K562 (cell line): ENCODE measurements at regions not wholly inside any gene's neighbourhood (a gene's known extent, or its start where the extent isn't known, plus 50 kb on each side); places are given as distances from the start of the nearest gene placed in this dataset.

Experiments used
- E2F3 ChIP-seq: fragments of 250-450 bp; sonication (Bioruptor Pico); IDR thresholded peaks from 2 replicates; pipeline ENCODE4 v1.4.0; 2020; ENCODE audit warnings: mild to moderate bottlenecking
- HMGN3 ChIP-seq: IDR thresholded peaks from 2 replicates; pipeline ENCODE4 v1.6.1; 2011; ENCODE audit warnings: borderline replicate concordance, low read depth, mild to moderate bottlenecking, mixed read lengths, low read length; ENCODE audit not compliant: insufficient read length; ENCODE audit errors: extremely low read depth
- POLR2G ChIP-seq: fragments of 200-400 bp; formaldehyde crosslinking; IDR thresholded peaks from 2 replicates; pipeline ENCODE4 v1.6.1; 2017; ENCODE audit warnings: low read depth, mild to moderate bottlenecking, antibody characterized with exemption, low read length, moderate library complexity
- PTTG1 ChIP-seq: fragments of 450-650 bp; IDR thresholded peaks from 2 replicates; pipeline ENCODE4 v1.6.1; 2016; ENCODE audit warnings: low read depth, mild to moderate bottlenecking, missing genetic modification characterization, missing compliant biosample characterization
- RUNX1 ChIP-seq: sonication (generic); IDR thresholded peaks from 2 replicates; pipeline ENCODE4 v1.6.1; 2016; ENCODE audit warnings: antibody characterized with exemption, low read depth
- ZFP36 ChIP-seq: fragments of 150-350 bp; IDR thresholded peaks from 2 replicates; pipeline ENCODE4 v1.6.1; 2018; ENCODE audit warnings: low read length, low read depth; ENCODE audit not compliant: partially characterized antibody
- ZSCAN32 ChIP-seq: fragments of 450-650 bp; formaldehyde crosslinking; IDR thresholded peaks from 2 replicates; pipeline ENCODE4 v1.4.0; 2020; ENCODE audit warnings: mild to moderate bottlenecking, moderate library complexity
- TF ChIP-seq, protein P1 (sequence below): sonication (generic); formaldehyde crosslinking; IDR thresholded peaks from 2 replicates; pipeline ENCODE4 v1.8.1; 2023; ENCODE audit warnings: mild to moderate bottlenecking, missing genetic modification reagents
- TF ChIP-seq, protein P2 (sequence below): sonication (generic); formaldehyde crosslinking; IDR thresholded peaks from 2 replicates; pipeline ENCODE4 v1.9.0; 2022; ENCODE audit warnings: mild to moderate bottlenecking, missing genetic modification reagents
- TF ChIP-seq, protein P3 (sequence below): fragments of 450-650 bp; formaldehyde crosslinking; conservative IDR thresholded peaks from 2 replicates; pipeline ENCODE4 v1.4.0; 2022; ENCODE audit warnings: mild to moderate bottlenecking, missing genetic modification characterization

DNA sequence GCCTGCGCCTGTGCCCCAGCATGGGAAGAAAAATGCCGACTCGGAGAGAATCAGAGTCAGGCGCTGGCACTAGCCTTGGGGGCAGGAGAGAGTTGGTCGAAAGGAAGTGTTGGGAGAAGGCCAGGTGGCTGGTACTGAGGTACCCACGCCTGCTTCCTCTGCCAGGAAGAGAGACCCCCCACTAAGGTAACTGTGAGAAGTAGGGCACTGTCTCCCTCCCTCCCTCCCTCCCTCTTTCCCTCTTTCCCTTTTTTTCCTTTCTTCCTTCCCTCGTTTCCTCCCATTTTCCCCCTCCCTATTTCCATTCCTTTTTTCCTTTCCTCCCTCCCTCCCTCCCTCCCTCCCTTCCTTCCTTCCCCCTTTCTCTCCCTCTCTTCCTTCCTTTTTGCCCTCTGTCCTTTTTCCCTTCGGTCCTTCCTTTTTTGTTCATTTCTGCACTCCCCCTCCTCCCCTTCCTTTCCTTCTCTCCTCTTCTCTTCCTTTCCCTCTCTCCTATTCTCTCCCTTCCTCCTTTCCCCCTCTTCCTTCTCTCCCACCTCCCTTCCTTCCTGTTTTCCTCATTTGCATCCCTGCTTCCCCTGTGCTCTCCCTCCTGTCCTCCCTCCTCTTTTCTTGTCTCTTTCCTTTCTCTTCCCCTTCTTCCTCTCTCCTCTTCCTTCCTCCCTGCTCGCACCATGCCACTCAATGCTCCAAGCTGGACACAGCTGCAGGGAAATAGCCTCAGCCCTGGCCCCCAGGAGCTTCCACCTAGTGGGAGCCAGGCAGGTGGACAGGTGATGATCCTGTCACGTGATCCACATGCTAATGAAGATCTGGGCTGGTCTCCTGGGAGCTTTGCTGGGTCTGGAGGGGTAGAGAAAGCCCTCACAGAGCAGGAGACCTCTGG, 148.0 kb downstream of the DHX35 start (continued):
- TF ChIP-seq, protein P1, sequence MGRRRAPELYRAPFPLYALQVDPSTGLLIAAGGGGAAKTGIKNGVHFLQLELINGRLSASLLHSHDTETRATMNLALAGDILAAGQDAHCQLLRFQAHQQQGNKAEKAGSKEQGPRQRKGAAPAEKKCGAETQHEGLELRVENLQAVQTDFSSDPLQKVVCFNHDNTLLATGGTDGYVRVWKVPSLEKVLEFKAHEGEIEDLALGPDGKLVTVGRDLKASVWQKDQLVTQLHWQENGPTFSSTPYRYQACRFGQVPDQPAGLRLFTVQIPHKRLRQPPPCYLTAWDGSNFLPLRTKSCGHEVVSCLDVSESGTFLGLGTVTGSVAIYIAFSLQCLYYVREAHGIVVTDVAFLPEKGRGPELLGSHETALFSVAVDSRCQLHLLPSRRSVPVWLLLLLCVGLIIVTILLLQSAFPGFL, result no peak
- TF ChIP-seq RUNX1 (no peak), HMGN3 (no peak), E2F3 (CRISPR knock-in tag) (no peak), ZFP36 (no peak), POLR2G (no peak), ZSCAN32 (CRISPR knock-in tag) (no peak), PTTG1 (tag) (no peak)
- TF ChIP-seq, protein P2, sequence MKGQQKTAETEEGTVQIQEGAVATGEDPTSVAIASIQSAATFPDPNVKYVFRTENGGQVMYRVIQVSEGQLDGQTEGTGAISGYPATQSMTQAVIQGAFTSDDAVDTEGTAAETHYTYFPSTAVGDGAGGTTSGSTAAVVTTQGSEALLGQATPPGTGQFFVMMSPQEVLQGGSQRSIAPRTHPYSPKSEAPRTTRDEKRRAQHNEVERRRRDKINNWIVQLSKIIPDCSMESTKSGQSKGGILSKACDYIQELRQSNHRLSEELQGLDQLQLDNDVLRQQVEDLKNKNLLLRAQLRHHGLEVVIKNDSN (CRISPR knock-in tag), result peak; percentile 56
- TF ChIP-seq, protein P3, sequence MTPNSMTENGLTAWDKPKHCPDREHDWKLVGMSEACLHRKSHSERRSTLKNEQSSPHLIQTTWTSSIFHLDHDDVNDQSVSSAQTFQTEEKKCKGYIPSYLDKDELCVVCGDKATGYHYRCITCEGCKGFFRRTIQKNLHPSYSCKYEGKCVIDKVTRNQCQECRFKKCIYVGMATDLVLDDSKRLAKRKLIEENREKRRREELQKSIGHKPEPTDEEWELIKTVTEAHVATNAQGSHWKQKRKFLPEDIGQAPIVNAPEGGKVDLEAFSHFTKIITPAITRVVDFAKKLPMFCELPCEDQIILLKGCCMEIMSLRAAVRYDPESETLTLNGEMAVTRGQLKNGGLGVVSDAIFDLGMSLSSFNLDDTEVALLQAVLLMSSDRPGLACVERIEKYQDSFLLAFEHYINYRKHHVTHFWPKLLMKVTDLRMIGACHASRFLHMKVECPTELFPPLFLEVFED (CRISPR knock-in tag), result 0 out of 2 replicates have a peak, but pooled peaks have one; percentile 24
